HG02852 (cell line): ENCODE measurements at regions not wholly inside any gene's neighbourhood (a gene's known extent, or its start where the extent isn't known, plus 50 kb on each side); places are given as distances from the start of the nearest gene placed in this dataset.
"Not testable (repeated sequence)": the region's sequence is repeated elsewhere in the genome, so short reads cannot be mapped to it uniquely, and the experiment has no call there.

Experiments used
- ATAC-seq: cut with Tn5 transposase; IDR thresholded peaks from one replicate; pipeline ENCODE4 v1.9.1; 2021; ENCODE audit warnings: mild to moderate bottlenecking, moderate library complexity; ENCODE audit not compliant: unreplicated experiment

DNA sequence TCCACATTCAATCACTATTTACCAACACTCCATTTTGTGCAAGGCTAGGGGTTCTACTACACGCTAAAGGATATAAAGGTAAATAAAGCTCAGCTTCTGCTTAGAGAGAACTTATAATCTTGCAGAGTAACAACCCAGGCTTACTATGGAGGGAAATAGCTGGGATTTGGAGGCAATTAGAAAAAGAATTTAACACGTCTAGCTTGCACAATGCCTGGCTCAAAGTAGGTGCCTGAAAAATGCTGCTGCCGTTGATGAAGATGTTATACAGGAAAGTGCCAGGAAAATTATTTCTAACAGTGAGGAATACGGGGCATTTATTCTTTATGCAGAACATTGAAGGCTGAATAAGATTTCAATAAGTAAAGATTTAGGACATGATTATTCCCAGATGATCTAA, 214.2 kb downstream of the KITLG start:
- ATAC-seq, result no peak

DNA sequence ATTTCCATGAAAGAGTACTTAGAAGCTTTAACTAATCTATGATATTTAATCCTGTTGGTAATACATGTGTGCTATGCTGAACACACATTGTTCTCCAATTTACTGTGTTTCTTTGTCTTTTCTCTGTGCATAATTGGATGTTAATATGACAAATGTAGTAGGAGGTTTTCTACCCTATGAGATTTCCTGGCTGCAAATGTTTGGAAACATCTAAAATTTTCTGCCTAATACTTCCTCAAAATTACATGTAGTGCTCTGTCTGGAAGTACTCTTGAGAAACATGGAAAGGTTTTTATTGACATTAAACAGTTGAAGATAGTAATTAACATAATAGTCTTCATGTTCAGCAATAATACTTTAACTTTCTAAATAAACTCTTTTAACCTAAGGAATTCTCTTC, 213.0 kb downstream of the KITLG start:
- no peak for ATAC-seq

DNA sequence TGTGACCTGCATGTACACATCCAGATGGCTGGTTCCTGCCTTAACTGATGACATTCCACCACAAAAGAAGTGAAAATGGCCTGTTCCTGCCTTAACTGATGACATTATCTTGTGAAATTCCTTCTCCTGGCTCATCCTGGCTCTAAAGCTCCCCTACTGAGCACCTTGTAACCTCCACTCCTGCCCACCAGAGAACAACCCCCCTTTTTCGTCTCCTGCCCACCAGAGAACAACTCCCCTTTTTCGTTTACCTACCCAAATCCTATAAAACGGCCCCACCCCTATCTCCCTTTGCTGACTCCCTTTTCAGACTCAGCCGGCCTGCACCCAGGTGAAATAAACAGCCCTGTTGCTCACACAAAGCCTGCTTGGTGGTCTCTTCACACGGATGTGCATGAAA, 212.2 kb downstream of the KITLG start:
- not testable (repeated sequence) for ATAC-seq

DNA sequence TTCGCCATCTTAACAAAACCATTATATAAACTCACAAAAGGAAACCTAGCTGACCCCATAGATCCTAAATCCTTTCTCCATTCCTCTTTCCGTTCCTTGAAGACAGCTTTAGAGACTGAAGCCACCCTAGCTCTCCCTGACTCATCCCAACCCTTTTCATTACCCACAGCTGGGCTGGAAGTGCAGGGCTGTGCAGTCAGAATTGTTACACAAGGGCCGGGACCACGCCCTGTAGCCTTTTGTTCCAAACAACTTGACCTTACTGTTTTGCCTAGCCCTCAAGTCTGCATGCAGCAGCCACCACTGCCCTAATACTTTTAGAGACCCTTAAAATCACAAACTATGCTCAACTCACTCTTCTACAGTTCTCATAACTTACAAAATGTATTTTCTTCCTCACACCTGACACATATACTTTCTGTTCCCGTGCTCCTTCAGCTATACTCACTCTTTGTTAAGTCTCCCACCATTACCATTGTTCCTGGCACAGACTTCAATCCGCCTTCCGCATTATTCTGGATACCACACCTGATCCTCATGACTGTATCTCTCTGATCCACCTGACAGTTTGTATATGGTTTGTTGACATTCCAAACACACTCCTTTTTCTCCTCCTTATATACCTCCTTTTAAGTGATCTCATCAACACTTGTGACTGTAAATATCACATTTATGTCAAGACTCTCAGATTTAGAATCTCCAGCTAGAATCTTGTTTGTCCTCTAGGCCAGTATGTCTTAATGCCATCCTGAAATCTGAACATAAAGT, 208.7 kb downstream of the KITLG start:
- no peak for ATAC-seq

DNA sequence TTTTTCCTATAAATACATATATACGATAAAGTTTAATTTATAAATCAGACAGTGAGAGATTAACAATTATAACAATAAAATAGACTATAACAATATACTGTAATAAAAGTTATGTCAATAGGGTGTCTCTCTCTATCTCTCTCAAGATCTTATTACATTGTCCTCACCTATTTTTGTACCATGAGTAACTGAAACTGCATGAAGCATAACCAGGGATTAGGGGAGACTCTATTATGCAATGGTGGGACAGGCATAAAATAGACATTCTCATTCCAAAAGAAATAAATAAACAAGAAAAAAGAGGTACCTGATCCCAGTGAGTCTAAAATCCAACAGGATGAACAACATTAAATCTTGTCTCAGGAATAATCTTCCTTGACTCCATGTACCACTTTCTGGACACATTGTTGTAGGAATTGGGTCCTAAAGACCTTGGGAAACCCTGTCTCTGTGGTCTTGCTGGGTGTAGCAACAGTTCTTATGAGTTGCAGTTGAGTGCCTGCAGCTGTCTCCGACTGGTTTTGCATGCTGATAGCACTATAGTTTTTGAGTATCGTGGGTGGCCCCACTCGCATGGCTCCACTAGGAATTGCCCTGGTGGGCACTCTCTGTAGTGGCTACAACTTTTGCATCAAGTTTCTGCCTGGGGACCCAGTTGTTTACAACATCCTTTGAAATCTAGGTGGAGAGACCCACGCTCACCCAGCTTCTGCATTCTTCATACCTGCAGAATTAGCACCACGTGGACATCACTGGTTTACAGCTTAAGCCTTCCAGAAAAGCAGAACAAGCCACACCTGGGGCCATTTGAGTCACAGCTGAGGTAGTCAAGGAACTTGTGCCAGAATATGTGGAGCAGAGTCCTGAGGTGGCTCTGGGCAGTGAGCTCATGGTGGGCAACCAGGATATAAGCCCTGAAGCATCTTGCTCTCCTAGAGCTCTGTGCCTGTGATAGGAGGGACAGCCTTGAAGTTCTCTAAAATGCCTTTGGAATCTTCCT, 204.7 kb downstream of the KITLG start:
- ATAC-seq, result no peak

DNA sequence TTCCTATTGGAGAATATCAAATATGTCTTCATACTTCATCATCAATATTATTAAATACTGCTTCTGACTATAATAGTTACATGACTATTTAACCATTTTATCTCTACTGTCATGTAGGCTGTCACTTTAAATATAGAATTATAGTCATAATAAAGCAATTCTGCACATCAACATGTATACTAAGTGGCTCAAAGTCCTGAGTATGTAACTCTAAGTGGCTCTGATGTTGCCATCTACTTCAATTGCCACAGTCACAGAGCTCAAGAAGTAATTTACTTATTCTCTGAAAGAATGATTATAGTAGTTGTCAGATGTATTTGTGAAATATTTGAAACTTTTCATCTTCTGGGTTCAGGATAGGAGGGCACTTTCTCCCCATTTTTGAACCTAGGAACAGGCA, 202.3 kb downstream of the KITLG start:
- no peak for ATAC-seq

DNA sequence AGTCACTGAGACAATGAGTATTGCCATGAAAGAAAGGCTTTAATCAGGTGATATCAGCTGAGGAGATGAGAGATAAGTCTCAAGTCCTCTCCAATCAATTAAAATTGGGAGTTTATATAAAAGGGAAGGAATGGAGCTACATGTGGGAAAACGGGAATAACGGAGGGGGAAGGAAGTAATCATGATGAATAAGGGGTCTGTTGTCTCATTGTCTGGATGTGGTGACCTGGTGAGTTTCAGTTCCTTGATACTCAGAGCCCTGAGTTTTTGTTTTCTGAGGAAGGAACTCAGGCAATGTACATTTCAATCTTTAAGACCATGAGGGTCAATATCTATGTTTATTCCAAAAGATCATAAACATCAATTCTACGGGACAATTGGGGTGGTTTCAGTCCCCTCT, 198.8 kb downstream of the KITLG start:
- no peak for ATAC-seq

DNA sequence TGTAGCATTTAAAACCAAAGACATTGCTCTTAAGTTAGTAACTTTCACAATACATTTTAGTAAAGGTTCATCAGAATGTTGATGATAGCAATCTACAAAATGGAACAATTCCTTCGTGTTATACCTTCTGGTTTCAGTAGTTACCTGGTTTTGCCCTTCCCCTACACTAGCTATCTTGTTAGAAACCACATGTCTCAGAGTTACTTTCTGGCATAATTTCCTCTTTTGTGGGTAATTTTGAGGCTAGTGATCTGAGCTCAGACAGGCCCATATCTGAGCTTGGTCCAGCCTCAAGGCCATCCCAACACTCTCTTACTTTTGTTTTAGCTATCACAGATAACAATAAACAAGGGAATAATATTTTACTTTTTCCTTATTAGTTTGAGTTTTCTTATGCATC, 196.9 kb downstream of the KITLG start:
- peak; percentile 71 for ATAC-seq

DNA sequence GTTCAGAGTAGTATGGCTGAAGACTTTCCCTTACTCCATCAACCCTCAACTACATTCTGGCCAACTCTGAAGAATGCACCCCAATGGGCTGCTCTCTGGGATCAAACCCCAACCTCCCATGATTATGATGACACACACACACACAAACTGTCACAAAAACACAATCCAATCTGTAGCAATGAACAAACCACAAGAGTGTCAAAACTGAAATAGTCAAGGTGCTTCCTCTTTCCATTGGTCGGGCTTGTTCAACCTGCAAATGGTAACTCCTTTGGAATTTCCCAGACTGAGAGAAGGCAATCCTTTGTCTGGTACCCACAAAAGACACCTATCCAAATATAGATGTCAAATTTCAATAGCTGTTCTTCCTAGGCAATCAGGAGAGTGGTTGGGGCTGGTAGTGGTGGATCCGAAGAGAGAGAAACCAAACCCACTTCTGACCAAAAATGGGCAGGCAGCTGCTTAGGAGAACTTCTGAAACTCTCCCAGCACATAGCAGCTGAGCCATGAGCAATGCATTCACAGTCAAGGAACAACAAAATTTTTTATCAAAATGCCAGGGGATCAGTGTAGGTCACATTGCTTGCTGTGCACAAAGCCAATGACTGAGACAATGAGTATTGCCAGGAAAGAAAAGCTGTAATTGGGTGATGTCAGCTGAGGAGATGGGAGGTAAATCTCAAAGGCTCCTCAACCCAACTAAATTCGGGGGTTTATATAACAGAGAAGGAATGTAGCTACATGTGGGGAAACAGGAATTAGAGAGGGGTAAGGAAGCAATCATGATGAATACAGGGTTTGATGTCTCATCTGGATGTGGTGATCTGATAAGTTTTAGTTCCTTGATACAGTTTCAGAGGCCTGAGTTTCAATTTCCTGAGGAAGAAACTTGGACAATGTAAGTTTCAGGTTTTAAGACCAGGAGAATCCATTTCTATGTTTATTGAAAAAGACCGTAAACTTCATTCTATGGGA, 191.4 kb downstream of the KITLG start:
- ATAC-seq, result peak; percentile 52

DNA sequence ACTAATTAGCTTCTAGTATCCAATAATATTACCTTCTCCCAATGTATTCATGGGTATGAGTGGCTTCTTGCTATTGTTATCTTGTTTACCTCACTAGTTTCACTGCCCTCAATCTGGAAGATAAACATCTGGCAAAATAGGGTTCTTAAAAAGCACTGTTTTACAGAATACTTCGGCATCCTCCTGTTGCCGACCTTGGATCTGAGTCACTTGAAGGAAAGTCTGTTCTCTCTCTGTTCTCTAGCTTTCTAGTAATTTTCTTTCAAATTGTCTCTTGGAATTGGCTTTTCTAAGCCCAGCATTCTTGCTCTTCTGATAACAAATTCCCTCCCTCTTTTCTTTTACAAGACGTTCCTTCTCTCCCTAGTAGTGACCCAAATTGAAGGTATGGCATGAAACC, 189.5 kb downstream of the KITLG start:
- ATAC-seq, result no peak

DNA sequence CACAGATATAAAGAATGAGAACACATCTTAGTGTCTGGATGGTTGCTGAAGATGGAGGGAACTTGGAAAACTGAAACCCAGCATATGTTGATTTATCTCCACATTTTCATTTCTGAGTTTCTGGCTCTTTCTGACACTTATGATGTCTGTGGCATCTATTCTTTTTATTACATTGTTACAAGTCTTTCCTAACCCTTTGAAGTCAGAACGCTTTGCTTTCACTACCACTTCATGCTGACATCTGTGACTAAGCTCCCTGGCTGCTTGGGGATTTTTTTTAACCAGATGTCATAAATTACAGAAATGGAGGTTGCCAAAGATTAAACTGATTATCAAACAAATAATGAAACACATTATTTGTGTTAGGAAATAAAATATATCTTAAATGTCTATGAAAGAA, 188.7 kb downstream of the KITLG start:
- ATAC-seq, result peak; percentile 69

DNA sequence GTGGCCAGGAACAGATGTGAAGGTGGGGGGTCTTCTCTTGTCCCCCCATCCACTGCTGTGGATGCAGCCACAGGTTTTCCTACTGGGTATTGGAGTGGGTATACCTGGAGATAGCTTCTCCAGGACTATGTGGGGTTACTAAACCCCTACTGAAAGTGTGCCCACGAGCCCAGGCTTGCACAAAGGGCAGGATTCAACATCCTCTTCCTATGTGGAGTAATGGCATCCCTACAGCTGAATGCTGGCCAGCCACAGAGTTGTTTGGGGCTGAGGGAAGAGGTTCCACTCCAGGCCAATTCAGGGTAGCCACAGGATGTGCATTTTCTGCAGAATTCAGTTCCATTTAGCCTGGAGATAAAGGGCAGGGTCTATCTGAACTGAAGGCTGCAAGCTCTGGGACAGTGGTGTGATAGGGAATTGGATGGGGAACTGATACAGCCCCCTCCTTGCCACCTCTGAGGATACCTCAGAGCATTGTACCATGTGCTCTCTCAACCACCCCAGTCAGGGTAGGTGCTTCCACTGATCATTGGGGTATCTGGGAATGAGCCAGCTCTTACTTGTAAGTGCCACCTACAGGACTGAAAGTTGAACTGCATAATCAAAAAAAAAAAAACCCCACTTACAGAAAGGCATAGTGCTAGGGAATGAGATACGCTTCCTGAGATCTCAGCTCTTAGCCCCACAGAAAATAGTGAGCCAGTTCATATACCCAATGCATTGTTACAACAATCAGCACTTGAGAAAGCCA, 187.1 kb downstream of the KITLG start:
- peak; percentile 37 for ATAC-seq

DNA sequence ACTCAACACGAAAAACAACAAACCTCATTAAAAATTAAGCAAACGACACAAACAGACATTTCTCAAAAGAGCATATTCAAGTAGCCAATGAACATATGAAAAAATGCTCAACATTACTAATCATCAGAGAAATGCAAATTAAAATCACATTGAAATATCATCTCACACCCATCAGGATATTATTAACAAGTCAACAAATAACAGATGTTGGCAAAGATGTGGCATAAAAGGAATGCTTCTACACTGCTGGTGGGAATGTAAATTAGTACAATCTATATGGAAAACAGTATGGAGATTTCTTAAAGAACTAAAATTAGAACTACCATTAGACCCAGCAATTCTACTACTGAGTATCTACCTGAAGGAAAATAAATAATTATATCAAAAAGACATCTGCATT, 182.2 kb downstream of the KITLG start:
- ATAC-seq, result no peak

DNA sequence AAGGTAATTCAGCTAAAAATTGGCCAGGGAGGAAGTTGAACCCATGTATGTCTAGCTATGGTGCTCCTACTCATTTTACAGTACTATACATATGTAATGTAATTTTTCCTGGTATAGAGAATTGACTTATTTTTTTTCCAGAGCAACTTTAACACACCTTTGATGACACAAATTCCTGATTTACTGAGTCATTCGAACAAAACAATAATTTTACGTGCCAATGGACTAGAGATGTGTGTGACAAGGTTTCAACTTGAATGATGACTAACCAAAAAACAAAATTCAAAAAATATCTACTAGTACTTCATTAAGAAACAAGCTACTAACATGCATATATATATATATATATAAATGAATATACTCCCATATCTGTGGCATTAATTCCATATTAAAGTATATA, 180.5 kb downstream of the KITLG start:
- no peak for ATAC-seq

DNA sequence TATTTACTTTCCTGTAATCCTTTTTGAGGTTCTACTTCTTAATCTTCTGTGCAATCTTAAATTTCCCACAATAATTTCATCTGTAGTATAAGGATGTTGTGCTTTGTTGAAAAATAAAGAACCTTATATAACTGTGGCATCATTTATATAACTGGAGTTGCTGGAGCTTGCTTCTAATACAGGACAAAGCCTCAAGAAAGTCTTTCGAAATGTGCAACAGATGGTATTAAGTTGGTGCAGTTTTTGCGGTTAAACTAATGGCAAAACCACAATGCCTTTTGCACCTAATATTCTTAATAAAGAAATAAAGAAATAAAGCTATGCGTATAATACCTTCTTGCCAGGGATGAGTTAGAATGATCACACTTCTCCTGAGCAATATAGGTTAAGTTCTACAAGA, 180.0 kb downstream of the KITLG start:
- ATAC-seq, result no peak

DNA sequence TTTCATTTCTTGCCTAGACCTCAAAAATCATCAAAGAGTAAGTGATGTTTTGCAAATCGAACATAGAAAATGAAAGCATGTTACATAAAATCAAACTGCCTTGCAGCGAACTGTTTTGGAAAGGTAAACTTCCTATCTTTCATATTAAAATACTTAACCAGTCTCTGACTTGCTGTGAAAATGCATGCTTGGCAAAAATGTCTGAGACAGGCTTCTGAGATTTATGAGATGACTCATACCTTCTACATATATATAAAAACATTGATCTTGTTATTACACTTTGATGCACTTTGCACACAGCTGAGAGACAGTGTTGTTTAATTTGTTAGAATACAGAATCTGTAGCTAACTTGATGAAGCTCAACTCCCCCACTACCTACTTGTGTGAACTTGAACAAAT, 179.1 kb downstream of the KITLG start:
- ATAC-seq, result no peak

DNA sequence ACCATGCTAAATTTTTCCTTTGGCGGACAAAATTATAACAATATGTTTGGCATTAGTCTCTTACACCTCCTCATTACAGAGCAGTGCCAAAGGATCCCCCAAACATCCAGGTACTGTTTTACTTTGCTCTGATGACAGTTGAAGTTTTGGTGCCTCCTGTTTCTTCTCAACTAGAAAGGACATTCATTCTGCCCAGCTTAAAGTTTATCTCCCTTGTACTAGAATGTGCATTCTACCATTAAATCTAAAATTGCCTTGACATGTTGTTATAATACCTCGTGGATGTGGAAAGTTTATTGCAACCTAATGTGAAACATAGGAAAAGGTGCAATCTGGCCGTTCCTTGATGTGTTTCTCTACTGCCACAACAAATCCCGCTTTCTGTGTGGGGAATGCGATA, 173.4 kb downstream of the KITLG start:
- ATAC-seq, result no peak

DNA sequence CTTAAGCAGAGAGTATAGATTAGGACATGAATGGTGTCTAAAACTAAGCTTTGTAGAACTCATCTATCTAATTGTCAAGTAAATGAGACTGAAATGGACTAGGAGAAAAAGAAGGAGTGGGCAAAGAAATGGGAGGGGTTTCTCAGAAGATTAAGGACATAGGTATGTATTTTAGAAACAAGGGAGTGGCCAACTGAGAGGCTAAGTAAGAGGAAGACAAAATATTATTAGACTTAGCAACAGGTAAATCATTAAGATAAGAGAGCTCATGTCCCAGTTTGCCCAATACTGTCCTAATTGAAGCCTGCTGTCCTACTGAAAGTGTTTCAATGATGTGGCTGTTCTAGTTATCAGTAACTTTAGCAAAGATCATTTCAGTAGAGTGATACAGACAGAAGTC, 171.4 kb downstream of the KITLG start:
- no peak for ATAC-seq

DNA sequence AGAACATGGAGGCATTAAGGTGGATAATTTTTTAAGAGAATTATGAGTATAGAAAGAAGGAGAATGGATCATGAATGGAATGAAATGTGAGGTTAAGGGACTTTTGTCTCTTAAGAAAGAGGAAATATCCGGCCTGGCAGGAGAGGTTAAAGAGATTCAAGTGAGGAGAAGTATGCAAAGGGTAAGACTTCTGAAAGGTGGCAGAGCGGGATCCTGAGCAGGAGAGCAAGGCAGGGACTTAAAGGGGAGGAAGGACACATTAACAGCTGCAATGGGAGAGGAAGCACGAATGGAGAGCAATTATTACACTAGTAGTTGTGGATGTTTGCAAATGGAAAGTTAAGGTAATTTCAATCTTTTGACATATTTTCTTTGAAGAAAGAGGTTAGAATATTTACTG, 171.0 kb downstream of the KITLG start:
- ATAC-seq, result no peak

DNA sequence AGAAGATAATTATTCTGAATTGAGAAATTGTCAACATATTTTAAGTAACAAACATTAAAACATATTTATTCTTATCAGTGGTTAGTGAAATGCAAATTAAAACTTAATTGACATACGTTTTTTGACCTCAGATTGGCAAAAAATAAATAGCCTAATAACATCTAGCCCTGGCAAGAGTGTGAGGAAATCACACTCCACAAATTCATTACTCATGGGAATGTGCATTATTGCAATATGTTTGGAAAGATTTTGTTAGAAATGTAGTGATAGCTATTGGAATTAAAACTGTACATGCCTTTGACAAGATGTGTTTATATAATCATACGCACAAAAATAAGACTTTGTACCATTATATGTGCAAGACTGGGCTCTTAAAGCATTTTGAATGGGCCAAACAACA, 168.6 kb downstream of the KITLG start:
- ATAC-seq, result no peak
